ENCODE measurements at regions not wholly inside any gene's neighbourhood (a gene's known extent, or its start where the extent isn't known, plus 50 kb on each side); places are given as distances from the start of the nearest gene placed in this dataset.

GRCh38 chr18:77329651-77330050, 80.0 kb downstream of the GALR1 start:
- Histone ChIP-seq H3K4me1 (ENCODE audit: control insufficient read depth in 2 of 2, insufficient read depth in 2 of 2, low read length in 2 of 2) (no peaks in the 10 kb centered on the region), H3K27ac (ENCODE audit: low read depth, low read length) (no peak overlapping the region), H3K4me3 (ENCODE audit: low read length) (no peak overlapping the region), H3K36me3 (ENCODE audit: control insufficient read depth in 2 of 3, insufficient read depth in 3 of 3, low read length in 3 of 3) (no peaks in the 10 kb centered on the region), H3K9me3 (ENCODE audit: control insufficient read depth in 2 of 3, low read length in 3 of 3) (no peaks in the 10 kb centered on the region), H3K27me3 (ENCODE audit: control insufficient read depth in 2 of 2, insufficient read depth in 2 of 2, low read length in 2 of 2) (no peaks in the 10 kb centered on the region)
- ChIA-PET POLR2A (interaction anchor here (0.7 kb wide), 1 partner anchor 205 kb away, joined by 3 read pairs; no protein-coding TSS in a partner anchor), CTCF (no interaction called here)
- ATAC-seq: no peak
- H3K4me1 Mint-ChIP-seq: no peaks in the 10 kb centered on the region
- no peak for DNase-seq
- peaks cover 8 to 29% (median 25%) of the 10 kb centered on the region in 5 donors for H3K27me3 Mint-ChIP-seq
- H3K36me3 Mint-ChIP-seq: no peaks in the 10 kb centered on the region
- intact Hi-C loops (cut with micrococcal nuclease): no loop called here
- peaks cover 0 to 7% (median 0%) of the 10 kb centered on the region in 11 donors for H3K9me3 Mint-ChIP-seq
- no peak overlapping the region for H3K27ac Mint-ChIP-seq
- no peak overlapping the region for H3K4me3 Mint-ChIP-seq

- POLR2A ChIA-PET: no interaction called here
- DNase-seq: no peak
- intact Hi-C loops (cut with micrococcal nuclease): no loop called here
- Histone ChIP-seq H3K4me3 (ENCODE audit: low read length) (no peak overlapping the region), H3K4me1 (ENCODE audit: control insufficient read depth in 2 of 2, insufficient read depth in 2 of 2, low read length in 2 of 2) (no peaks in the 10 kb centered on the region), H3K27me3 (ENCODE audit: control insufficient read depth in 2 of 2, insufficient read depth in 2 of 2, low read length in 2 of 2) (no peaks in the 10 kb centered on the region), H3K36me3 (ENCODE audit: control insufficient read depth in 2 of 3, insufficient read depth in 3 of 3, low read length in 3 of 3) (no peaks in the 10 kb centered on the region), H3K27ac (ENCODE audit: low read depth, low read length) (no peak overlapping the region), H3K9me3 (ENCODE audit: control insufficient read depth in 2 of 3, low read length in 3 of 3) (no peaks in the 10 kb centered on the region)
- no peak overlapping the region for H3K4me3 Mint-ChIP-seq
- H3K4me1 Mint-ChIP-seq: peaks cover 0 to 2% (median 0%) of the 10 kb centered on the region in 7 donors
- no peak overlapping the region for H3K27ac Mint-ChIP-seq
- peaks cover 14 to 52% (median 34%) of the 10 kb centered on the region in 5 donors for H3K27me3 Mint-ChIP-seq
- peaks cover 0 to 3% (median 0%) of the 10 kb centered on the region in 5 donors for H3K36me3 Mint-ChIP-seq
- no peak for ATAC-seq
- CTCF ChIA-PET: no interaction called here
- peaks cover 0 to 4% (median 0%) of the 10 kb centered on the region in 11 donors for H3K9me3 Mint-ChIP-seq
These were observed 85.2 kb downstream of the GALR1 start for GRCh38 chr18:77334876-77335275.

DNA sequence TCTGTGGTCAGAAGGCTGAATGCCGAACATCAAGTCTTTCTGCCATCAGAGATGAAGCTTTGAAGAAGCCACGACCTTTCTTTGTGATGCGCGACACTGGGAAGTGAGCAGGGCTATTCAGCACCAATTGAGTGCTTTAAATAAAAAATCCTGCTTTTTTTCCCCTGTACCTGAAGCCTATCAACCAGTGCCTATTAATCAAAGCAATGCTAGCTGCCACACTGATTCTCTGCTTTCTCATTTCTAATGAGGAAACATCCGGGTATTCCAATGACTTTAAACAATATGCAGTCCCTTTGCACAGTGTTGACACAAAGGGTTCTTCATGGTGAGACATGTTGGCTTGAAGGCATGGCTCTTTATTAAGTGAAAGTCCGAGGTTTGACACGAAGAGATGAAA, 88.0 kb downstream of the GALR1 start:
- no peak for DNase-seq
- Histone ChIP-seq H3K27me3 (ENCODE audit: control insufficient read depth in 2 of 2, insufficient read depth in 2 of 2, low read length in 2 of 2) (no peaks in the 10 kb centered on the region), H3K36me3 (ENCODE audit: control insufficient read depth in 2 of 3, insufficient read depth in 3 of 3, low read length in 3 of 3) (no peaks in the 10 kb centered on the region), H3K4me1 (ENCODE audit: control insufficient read depth in 2 of 2, insufficient read depth in 2 of 2, low read length in 2 of 2) (no peaks in the 10 kb centered on the region), H3K4me3 (ENCODE audit: low read length) (no peak overlapping the region), H3K9me3 (ENCODE audit: control insufficient read depth in 2 of 3, low read length in 3 of 3) (no peaks in the 10 kb centered on the region), H3K27ac (ENCODE audit: low read depth, low read length) (no peak overlapping the region)
- intact Hi-C loops (cut with micrococcal nuclease): no loop called here
- Mint-ChIP-seq H3K27ac (no peak overlapping the region), H3K4me1 (peaks cover 0 to 2% (median 0%) of the 10 kb centered on the region in 7 donors), H3K4me3 (no peak overlapping the region), H3K9me3 (peaks cover 0 to 4% (median 0%) of the 10 kb centered on the region in 11 donors), H3K27me3 (peaks cover 11 to 54% (median 32%) of the 10 kb centered on the region in 5 donors), H3K36me3 (peaks cover 0 to 3% (median 0%) of the 10 kb centered on the region in 5 donors)
- ChIA-PET POLR2A (no interaction called here), CTCF (no interaction called here)
- no peak for ATAC-seq

GRCh38 chr18:77339093-77339492, 89.4 kb downstream of the GALR1 start:
- peaks cover 0 to 2% (median 0%) of the 10 kb centered on the region in 7 donors for H3K4me1 Mint-ChIP-seq

GRCh38 chr18:77339623-77340022, 90.0 kb downstream of the GALR1 start:
- Mint-ChIP-seq H3K27ac (no peak overlapping the region), H3K9me3 (peaks cover 0 to 4% (median 0%) of the 10 kb centered on the region in 11 donors), H3K27me3 (peaks cover 11 to 40% (median 24%) of the 10 kb centered on the region in 5 donors), H3K4me1 (peaks cover 0 to 2% (median 0%) of the 10 kb centered on the region in 7 donors), H3K4me3 (no peak overlapping the region), H3K36me3 (peaks cover 0 to 3% (median 0%) of the 10 kb centered on the region in 5 donors)
- Histone ChIP-seq H3K27ac (ENCODE audit: low read depth, low read length) (no peak overlapping the region), H3K36me3 (ENCODE audit: control insufficient read depth in 2 of 3, insufficient read depth in 3 of 3, low read length in 3 of 3) (no peaks in the 10 kb centered on the region), H3K27me3 (ENCODE audit: control insufficient read depth in 2 of 2, insufficient read depth in 2 of 2, low read length in 2 of 2) (no peaks in the 10 kb centered on the region), H3K9me3 (ENCODE audit: control insufficient read depth in 2 of 3, low read length in 3 of 3) (no peaks in the 10 kb centered on the region), H3K4me1 (ENCODE audit: control insufficient read depth in 2 of 2, insufficient read depth in 2 of 2, low read length in 2 of 2) (no peaks in the 10 kb centered on the region), H3K4me3 (ENCODE audit: low read length) (no peak overlapping the region)
- intact Hi-C loops (cut with micrococcal nuclease): no loop called here
- POLR2A ChIA-PET: no interaction called here
- no peak for ATAC-seq
- CTCF ChIA-PET: no interaction called here
- no peak for DNase-seq

More at GRCh38 chr18:77339093-77339492, 89.4 kb downstream of the GALR1 start:
- no peak overlapping the region for H3K27ac ChIP-seq (ENCODE audit: low read depth, low read length)
- no peaks in the 10 kb centered on the region for H3K4me1 ChIP-seq (ENCODE audit: control insufficient read depth in 2 of 2, insufficient read depth in 2 of 2, low read length in 2 of 2)
- ChIA-PET POLR2A (no interaction called here), CTCF (no interaction called here)
- intact Hi-C loops (cut with micrococcal nuclease): no loop called here
- Mint-ChIP-seq H3K27me3 (peaks cover 11 to 46% (median 24%) of the 10 kb centered on the region in 5 donors), H3K9me3 (peaks cover 0 to 4% (median 0%) of the 10 kb centered on the region in 11 donors), H3K27ac (no peak overlapping the region), H3K4me3 (no peak overlapping the region), H3K36me3 (peaks cover 0 to 3% (median 0%) of the 10 kb centered on the region in 5 donors)
- no peak for ATAC-seq
- no peak overlapping the region for H3K4me3 ChIP-seq (ENCODE audit: low read length)
- DNase-seq: no peak
- no peaks in the 10 kb centered on the region for H3K36me3 ChIP-seq (ENCODE audit: control insufficient read depth in 2 of 3, insufficient read depth in 3 of 3, low read length in 3 of 3)
- no peaks in the 10 kb centered on the region for H3K9me3 ChIP-seq (ENCODE audit: control insufficient read depth in 2 of 3, low read length in 3 of 3)
- no peaks in the 10 kb centered on the region for H3K27me3 ChIP-seq (ENCODE audit: control insufficient read depth in 2 of 2, insufficient read depth in 2 of 2, low read length in 2 of 2)

DNA sequence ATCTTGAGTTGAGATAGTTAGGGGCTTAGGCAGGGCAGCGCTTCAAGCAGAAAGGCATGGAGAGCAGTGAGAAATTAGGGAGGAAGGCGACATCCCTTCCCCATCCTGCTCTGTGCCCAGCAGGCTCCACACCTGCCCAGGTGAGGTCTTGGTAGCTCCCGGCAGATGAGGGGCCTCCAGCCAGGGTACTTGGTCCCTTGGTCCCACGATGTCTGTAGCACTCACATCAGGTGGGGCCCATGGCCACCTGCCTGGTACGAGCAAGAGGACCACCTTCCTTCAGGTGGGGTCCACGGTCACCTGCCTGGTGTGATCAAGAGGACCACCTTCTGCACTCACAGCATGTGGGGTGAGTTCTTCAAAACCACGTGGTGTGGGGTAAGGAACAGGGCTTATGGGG, 91.2 kb downstream of the GALR1 start:
- H3K9me3 ChIP-seq (ENCODE audit: control insufficient read depth in 2 of 3, low read length in 3 of 3): no peaks in the 10 kb centered on the region
- no peak overlapping the region for H3K4me3 ChIP-seq (ENCODE audit: low read length)
- DNase-seq: no peak
- Mint-ChIP-seq H3K27ac (no peak overlapping the region), H3K9me3 (no peaks in the 10 kb centered on the region), H3K4me3 (no peak overlapping the region), H3K36me3 (peaks cover 0 to 3% (median 0%) of the 10 kb centered on the region in 5 donors), H3K27me3 (peaks cover 11 to 30% (median 20%) of the 10 kb centered on the region in 5 donors), H3K4me1 (peaks cover 0 to 2% (median 0%) of the 10 kb centered on the region in 7 donors)
- intact Hi-C loops (cut with micrococcal nuclease): no loop called here
- no peak overlapping the region for H3K27ac ChIP-seq (ENCODE audit: low read depth, low read length)
- CTCF ChIA-PET: no interaction called here
- no peak for ATAC-seq
- H3K27me3 ChIP-seq (ENCODE audit: control insufficient read depth in 2 of 2, insufficient read depth in 2 of 2, low read length in 2 of 2): no peaks in the 10 kb centered on the region
- H3K36me3 ChIP-seq (ENCODE audit: control insufficient read depth in 2 of 3, insufficient read depth in 3 of 3, low read length in 3 of 3): no peaks in the 10 kb centered on the region
- H3K4me1 ChIP-seq (ENCODE audit: control insufficient read depth in 2 of 2, insufficient read depth in 2 of 2, low read length in 2 of 2): no peaks in the 10 kb centered on the region
- POLR2A ChIA-PET: no interaction called here

DNA sequence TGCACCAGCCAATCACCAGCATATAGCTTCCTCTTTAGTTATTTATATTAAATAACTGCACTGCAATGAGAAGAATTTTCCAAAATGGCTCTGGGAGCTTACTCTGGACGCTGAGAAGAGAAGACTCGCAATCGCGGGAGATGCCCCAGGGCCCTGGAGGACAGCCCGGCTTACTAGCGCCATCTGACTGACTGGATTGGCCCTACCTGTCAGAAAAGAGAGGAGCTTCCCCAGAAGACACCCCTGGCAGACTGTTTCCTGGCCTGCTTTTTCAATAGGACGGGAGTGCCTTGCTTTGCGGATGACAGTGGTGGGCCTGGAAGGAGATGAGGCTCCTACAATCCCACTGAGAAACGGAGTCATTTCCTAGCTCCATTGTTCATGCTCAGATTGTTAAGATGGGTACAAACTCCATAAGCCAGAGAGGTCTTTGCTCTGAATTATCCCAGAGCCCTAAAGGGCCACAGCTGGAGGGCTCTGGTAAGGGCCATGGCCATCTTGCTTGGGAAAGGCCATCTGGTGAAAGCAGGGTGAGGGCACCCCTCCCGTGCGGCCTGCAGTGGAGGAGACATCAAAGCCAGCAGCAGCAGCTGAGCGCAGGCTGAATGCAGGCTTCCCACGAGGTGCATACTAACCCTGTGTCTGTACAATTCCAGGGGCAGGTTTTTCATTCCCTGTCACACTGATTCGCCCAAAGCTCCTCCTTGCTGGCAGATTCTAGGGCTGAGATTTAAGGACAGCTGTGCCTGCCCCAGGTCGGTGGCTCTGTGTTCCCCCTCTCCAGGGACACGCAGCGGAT, 92.1 kb downstream of the GALR1 start:
- Histone ChIP-seq H3K4me3 (ENCODE audit: low read length) (no peak overlapping the region), H3K27me3 (ENCODE audit: control insufficient read depth in 2 of 2, insufficient read depth in 2 of 2, low read length in 2 of 2) (no peaks in the 10 kb centered on the region), H3K36me3 (ENCODE audit: control insufficient read depth in 2 of 3, insufficient read depth in 3 of 3, low read length in 3 of 3) (no peaks in the 10 kb centered on the region), H3K4me1 (ENCODE audit: control insufficient read depth in 2 of 2, insufficient read depth in 2 of 2, low read length in 2 of 2) (no peaks in the 10 kb centered on the region), H3K9me3 (ENCODE audit: control insufficient read depth in 2 of 3, low read length in 3 of 3) (no peaks in the 10 kb centered on the region), H3K27ac (ENCODE audit: low read depth, low read length) (no peak overlapping the region)
- CTCF ChIA-PET: interaction anchor here (0.6 kb wide), 1 partner anchor 266 kb away, joined by 5 read pairs; no protein-coding TSS in a partner anchor
- intact Hi-C loops (cut with micrococcal nuclease): no loop called here
- no peak overlapping the region for H3K4me3 Mint-ChIP-seq
- H3K36me3 Mint-ChIP-seq: peaks cover 0 to 3% (median 0%) of the 10 kb centered on the region in 5 donors
- peaks cover 9 to 23% (median 11%) of the 10 kb centered on the region in 5 donors for H3K27me3 Mint-ChIP-seq
- H3K9me3 Mint-ChIP-seq: no peaks in the 10 kb centered on the region
- peaks cover 0 to 2% (median 0%) of the 10 kb centered on the region in 7 donors for H3K4me1 Mint-ChIP-seq
- H3K27ac Mint-ChIP-seq: no peak overlapping the region
- ATAC-seq (no peak), DNase-seq (no peak)
- POLR2A ChIA-PET: no interaction called here
